NCI-H526 (cell line): ENCODE measurements at regions not wholly inside any gene's neighbourhood (a gene's known extent, or its start where the extent isn't known, plus 50 kb on each side); places are given as distances from the start of the nearest gene placed in this dataset.
A peak's percentile ranks its signal among the peaks of the same experiment; 100 is the strongest.

Source experiments
- DNase-seq, 2 experiments: peaks; one replicate each; lab custom pipeline; 2025; lab: John Stamatoyannopoulos, UW

- DNase-seq: no peak
Observed at GRCh38 chr3:24933401-24933800, 438.8 kb upstream of the THRB start.

- DNase-seq: no peak
Observed at GRCh38 chr3:24936574-24936973, 441.9 kb upstream of the THRB start.

- DNase-seq: no peak
Observed at GRCh38 chr3:24937228-24937627, 442.6 kb upstream of the THRB start.

GRCh38 chr3:24937780-24938179, 443.1 kb upstream of the THRB start:
- DNase-seq: no peak

GRCh38 chr3:24943961-24944360, 449.3 kb upstream of the THRB start:
- no peak for DNase-seq

GRCh38 chr3:24944805-24945520, 450.3 kb upstream of the THRB start:
- no peak for DNase-seq

- no peak for DNase-seq
Observed at GRCh38 chr3:24945563-24945962, 450.9 kb upstream of the THRB start.

- no peak for DNase-seq
Observed at GRCh38 chr3:24947103-24947502, 452.5 kb upstream of the THRB start.

GRCh38 chr3:24951180-24951579, 456.5 kb upstream of the THRB start:
- no peak for DNase-seq

GRCh38 chr3:24952388-24952787, 457.7 kb upstream of the THRB start:
- DNase-seq: no peak

GRCh38 chr3:24953060-24953771, 458.6 kb upstream of the THRB start:
- DNase-seq: no peak

- no peak for DNase-seq
Observed at GRCh38 chr3:24956613-24957012, 462.0 kb upstream of the THRB start.

GRCh38 chr3:24958271-24958670, 463.6 kb upstream of the THRB start:
- DNase-seq: no peak

- DNase-seq: no peak
Observed at GRCh38 chr3:24958910-24959447, 464.3 kb upstream of the THRB start.

- peak; percentile 29 to 43 for DNase-seq
Observed at GRCh38 chr3:24963762-24964625, 464.1 kb upstream of the RARB start.

GRCh38 chr3:24965706-24966385, 462.2 kb upstream of the RARB start:
- no peak for DNase-seq

GRCh38 chr3:24968036-24968435, 460.0 kb upstream of the RARB start:
- no peak for DNase-seq

- no peak for DNase-seq
Observed at GRCh38 chr3:24972491-24972890, 455.6 kb upstream of the RARB start.

GRCh38 chr3:24981309-24981708, 446.8 kb upstream of the RARB start:
- DNase-seq: peak in 1 of 2 experiments; percentile 29

GRCh38 chr3:24981924-24982323, 446.1 kb upstream of the RARB start:
- DNase-seq: no peak

- DNase-seq: no peak
Observed at GRCh38 chr3:24985668-24986067, 442.4 kb upstream of the RARB start.

GRCh38 chr3:24986612-24987011, 441.5 kb upstream of the RARB start:
- DNase-seq: no peak
